HG02943 (cell line): ENCODE measurements at regions not wholly inside any gene's neighbourhood (a gene's known extent, or its start where the extent isn't known, plus 50 kb on each side); places are given as distances from the start of the nearest gene placed in this dataset.
"Not testable (repeated sequence)": the region's sequence is repeated elsewhere in the genome, so short reads cannot be mapped to it uniquely, and the experiment has no call there.

Source experiments
- ATAC-seq: cut with Tn5 transposase; IDR thresholded peaks from one replicate; pipeline ENCODE4 v1.9.1; 2021; ENCODE audit warnings: mild to moderate bottlenecking, low read depth, moderate library complexity; ENCODE audit not compliant: unreplicated experiment

- no peak for ATAC-seq
Observed at GRCh38 chr7:25726170-25726780, 425.7 kb upstream of the NFE2L3 start.

- no peak for ATAC-seq
Observed at GRCh38 chr7:25726781-25727311, 425.2 kb upstream of the NFE2L3 start.

- no peak for ATAC-seq
Observed at GRCh38 chr7:25727446-25727845, 424.6 kb upstream of the NFE2L3 start.

GRCh38 chr7:25727876-25728275 is 424.1 kb upstream of the NFE2L3 start:
- no peak for ATAC-seq

GRCh38 chr7:25731068-25731845 is 420.7 kb upstream of the NFE2L3 start:
- no peak for ATAC-seq

- ATAC-seq = no peak
Observed at GRCh38 chr7:25731846-25732245, 420.2 kb upstream of the NFE2L3 start.

- ATAC-seq = no peak
Observed at GRCh38 chr7:25732766-25733217, 419.2 kb upstream of the NFE2L3 start.

GRCh38 chr7:25735674-25736242 is 416.2 kb upstream of the NFE2L3 start:
- no peak for ATAC-seq

GRCh38 chr7:25738528-25738927 is 413.5 kb upstream of the NFE2L3 start:
- ATAC-seq = no peak

GRCh38 chr7:25739143-25739542 is 412.9 kb upstream of the NFE2L3 start:
- no peak for ATAC-seq

- no peak for ATAC-seq
Observed at GRCh38 chr7:25742316-25742715, 409.7 kb upstream of the NFE2L3 start.

GRCh38 chr7:25743670-25744451 is 408.1 kb upstream of the NFE2L3 start:
- not testable (repeated sequence) for ATAC-seq

GRCh38 chr7:25750744-25751508 is 401.1 kb upstream of the NFE2L3 start:
- no peak for ATAC-seq

- no peak for ATAC-seq
Observed at GRCh38 chr7:25752154-25752553, 399.8 kb upstream of the NFE2L3 start.

- ATAC-seq = no peak
Observed at GRCh38 chr7:25752967-25753791, 398.8 kb upstream of the NFE2L3 start.

- no peak for ATAC-seq
Observed at GRCh38 chr7:25753837-25754236, 398.2 kb upstream of the NFE2L3 start.

GRCh38 chr7:25754333-25754732 is 397.7 kb upstream of the NFE2L3 start:
- ATAC-seq = no peak

- no peak for ATAC-seq
Observed at GRCh38 chr7:25754751-25755150, 397.2 kb upstream of the NFE2L3 start.

- ATAC-seq = no peak
Observed at GRCh38 chr7:25756601-25757000, 395.4 kb upstream of the NFE2L3 start.
